Heart right ventricle (tissue), 16 donors: ENCODE measurements at regions not wholly inside any gene's neighbourhood (a gene's known extent, or its start where the extent isn't known, plus 50 kb on each side); places are given as distances from the start of the nearest gene placed in this dataset.

Experiments used
- ATAC-seq, 8 donors: fragments of 200-7000 bp; cut with Tn5 transposase; one replicate each; pipeline ENCODE4 v1.9.1; 2020; ENCODE audit warnings: mild to moderate bottlenecking in 8 of 8, moderate library complexity in 8 of 8, moderate number of reproducible peaks in 1 of 8
- DNase-seq, 2 donors: peaks; one replicate each; pipeline ENCODE4 v3.0.0-alpha.2; 2020
- H3K27ac ChIP-seq, 10 donors: fragments of 200-600 bp; sonication (generic) in 2 of 10; one replicate each; pipeline versions ENCODE4 v1.5.0 to v1.8.0; 2020 to 2022; ENCODE audit warnings: mild to moderate bottlenecking in 3 of 10
- H3K27me3 ChIP-seq, 7 donors: fragments of 200-600 bp; one replicate each; pipeline ENCODE4 v1.8.0; 2021 to 2022; ENCODE audit warnings: mild to moderate bottlenecking in 2 of 7
- H3K36me3 ChIP-seq, 9 donors: fragments of 200-600 bp; sonication (generic) in 1 of 9; one replicate each; pipeline versions ENCODE4 v1.5.0 to v1.8.0; 2020 to 2022; ENCODE audit warnings: mild to moderate bottlenecking in 2 of 9
- H3K4me1 ChIP-seq, 9 donors: fragments of 200-600 bp; sonication (generic) in 1 of 9; one replicate each; pipeline versions ENCODE4 v1.5.0 to v1.8.0; 2020 to 2022; ENCODE audit warnings: mild to moderate bottlenecking in 4 of 9
- H3K4me3 ChIP-seq, 10 donors: fragments of 200-600 bp; sonication (generic) in 2 of 10; one replicate each; pipeline versions ENCODE4 v1.5.0 to v1.8.0; 2020 to 2022; ENCODE audit warnings: mild to moderate bottlenecking in 7 of 10, moderate library complexity in 2 of 10
- H3K9me3 ChIP-seq, 11 donors: fragments of 200-600 bp in 10 of 11; sonication (generic) in 2 of 11; one replicate each; pipeline versions ENCODE4 v1.5.0 to v1.8.0; 2013 to 2022; ENCODE audit warnings: mild to moderate bottlenecking in 2 of 11, control low read depth in 1 of 11, moderate library complexity in 1 of 11
- WGBS, 2 donors: extraction: QIAGEN DNeasy Blood & Tissue Kit; methylation state at CpG; one replicate each; pipeline ENCODE4 v1.1.7; 2013; ENCODE audit warnings: inconsistent platforms in 1 of 2; 5-methylcytosine and 5-hydroxymethylcytosine counted together
- intact Hi-C, 10 donors: fragments of 100-400 bp; cut with DNase I; formaldehyde crosslinking; loops; one replicate each; pipeline versions ENCODE4 v1.11.1 to v1.14.2; 2022
- TF ChIP-seq, protein P1 (sequence below), 9 donors: fragments of 200-600 bp; sonication (generic) in 2 of 9; IDR thresholded peaks; one replicate each; pipeline versions ENCODE4 v1.5.0 to v1.8.0; 2021 to 2022; ENCODE audit warnings: antibody characterized with exemption in 9 of 9, mild to moderate bottlenecking in 5 of 9, moderate library complexity in 1 of 9
- donor health status: Arrhythmogenic right ventricular cardiomyopathy.
- donor health status: ischemic (EF 13 %, LVEDD 7.1; RV severe dilation, severe dysfunction).
- donor health status: healthy with polysubstance abuse.
- donor health status: DM: no; HTN: yes; CAD: no.
- donor health status: DM: no; HTN: no; CAD: no.
- donor health status: ischemic (EF 25% LVEDD 6.9; RV normal size, moderate dysfunction).
- donor health status: ischemic (EF 25% LVEDD 5.7; RV mildly dilated, moderate dysfunction).
- donor health status: healthy.
- donor health status: DM: yes; HTN: yes; CAD: no.
- donor health status: Ischemic cardiomyopathy.
- donor health status: ischemic (EF 35%, LVEDD 5.7; RV mildly dilated, moderate dysfunction).
- donor health status: nonischemic (EF 11% LVEDD 7.7; RV severe dilation, severe dysfunction).
- donor health status: DM: yes; HTN: yes; CAD: no.
- donor health status: PGD.
- donor health status: ischemic (EF 29% LVEDD 5.4; RV normal size, mild dysfunction).
- donor health status: nonischemic (EF 23%, LVEDD 6.1; RV moderate dilation, normal function).

DNA sequence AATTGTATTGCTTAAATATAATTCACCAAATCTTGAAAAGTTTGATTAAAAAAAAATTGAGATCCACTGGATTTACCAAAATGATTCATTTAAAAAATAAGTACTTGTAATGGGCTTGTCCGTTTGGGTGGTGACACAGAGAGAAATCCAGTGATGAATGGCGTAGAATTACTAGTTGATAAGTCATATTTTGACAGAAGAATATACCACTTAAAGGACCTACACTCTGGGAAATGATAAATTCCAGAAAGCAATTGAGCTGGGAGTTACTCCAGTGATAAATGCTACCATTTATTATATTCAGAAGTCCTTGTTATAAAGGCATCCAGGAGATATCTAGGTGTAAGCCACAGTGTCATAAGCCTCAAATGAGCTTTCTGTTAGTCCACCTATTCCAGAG lies 141.8 kb upstream of the CFAP20DC start:
- ATAC-seq (no peak), DNase-seq (no peak)
- TF ChIP-seq, protein P1, sequence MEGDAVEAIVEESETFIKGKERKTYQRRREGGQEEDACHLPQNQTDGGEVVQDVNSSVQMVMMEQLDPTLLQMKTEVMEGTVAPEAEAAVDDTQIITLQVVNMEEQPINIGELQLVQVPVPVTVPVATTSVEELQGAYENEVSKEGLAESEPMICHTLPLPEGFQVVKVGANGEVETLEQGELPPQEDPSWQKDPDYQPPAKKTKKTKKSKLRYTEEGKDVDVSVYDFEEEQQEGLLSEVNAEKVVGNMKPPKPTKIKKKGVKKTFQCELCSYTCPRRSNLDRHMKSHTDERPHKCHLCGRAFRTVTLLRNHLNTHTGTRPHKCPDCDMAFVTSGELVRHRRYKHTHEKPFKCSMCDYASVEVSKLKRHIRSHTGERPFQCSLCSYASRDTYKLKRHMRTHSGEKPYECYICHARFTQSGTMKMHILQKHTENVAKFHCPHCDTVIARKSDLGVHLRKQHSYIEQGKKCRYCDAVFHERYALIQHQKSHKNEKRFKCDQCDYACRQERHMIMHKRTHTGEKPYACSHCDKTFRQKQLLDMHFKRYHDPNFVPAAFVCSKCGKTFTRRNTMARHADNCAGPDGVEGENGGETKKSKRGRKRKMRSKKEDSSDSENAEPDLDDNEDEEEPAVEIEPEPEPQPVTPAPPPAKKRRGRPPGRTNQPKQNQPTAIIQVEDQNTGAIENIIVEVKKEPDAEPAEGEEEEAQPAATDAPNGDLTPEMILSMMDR (IDR thresholded peaks at IDR 0.05) = no peak
- 81 to 86% methylated on average over 2 of the region's 2 CpGs for WGBS, 2 donors
- Histone ChIP-seq H3K27ac (no peak overlapping the region), H3K4me3 (no peak overlapping the region), H3K36me3 (no peaks in the 10 kb centered on the region), H3K27me3 (no peaks in the 10 kb centered on the region), H3K9me3 (no peaks in the 10 kb centered on the region), H3K4me1 (no peaks in the 10 kb centered on the region)
- intact Hi-C loops = no loop called here

DNA sequence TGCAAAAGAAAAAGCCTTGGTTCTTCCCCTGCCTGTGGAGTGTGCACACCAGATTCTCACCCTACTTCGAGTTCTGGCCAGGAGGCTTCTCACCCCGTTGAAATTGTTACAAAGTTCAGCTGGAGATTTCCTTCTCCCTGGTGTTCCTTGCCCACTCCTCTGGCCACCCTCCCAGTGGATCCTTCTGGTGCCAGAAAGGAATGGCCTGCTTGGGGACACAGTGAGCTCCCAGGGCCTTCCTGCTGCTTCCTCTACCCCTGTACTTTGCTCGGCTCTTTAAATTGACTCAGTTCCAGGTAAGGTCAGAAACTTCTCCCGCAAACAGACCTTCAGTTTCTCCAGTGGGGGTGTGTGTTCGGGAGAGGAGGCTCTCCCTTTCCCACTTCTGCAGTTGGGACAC lies 140.1 kb upstream of the CFAP20DC start:
- TF ChIP-seq, protein P1 (IDR thresholded peaks at IDR 0.05) = no peak
- no peaks in the 10 kb centered on the region for H3K9me3 ChIP-seq
- 61 to 70% methylated on average over 5 of the region's 5 CpGs for WGBS, 2 donors
- no peaks in the 10 kb centered on the region for H3K36me3 ChIP-seq
- no peaks in the 10 kb centered on the region for H3K4me1 ChIP-seq
- ATAC-seq (no peak), DNase-seq (no peak)
- intact Hi-C loops = no loop called here
- no peak overlapping the region for H3K27ac ChIP-seq
- H3K4me3 ChIP-seq = no peak overlapping the region
- no peaks in the 10 kb centered on the region for H3K27me3 ChIP-seq

DNA sequence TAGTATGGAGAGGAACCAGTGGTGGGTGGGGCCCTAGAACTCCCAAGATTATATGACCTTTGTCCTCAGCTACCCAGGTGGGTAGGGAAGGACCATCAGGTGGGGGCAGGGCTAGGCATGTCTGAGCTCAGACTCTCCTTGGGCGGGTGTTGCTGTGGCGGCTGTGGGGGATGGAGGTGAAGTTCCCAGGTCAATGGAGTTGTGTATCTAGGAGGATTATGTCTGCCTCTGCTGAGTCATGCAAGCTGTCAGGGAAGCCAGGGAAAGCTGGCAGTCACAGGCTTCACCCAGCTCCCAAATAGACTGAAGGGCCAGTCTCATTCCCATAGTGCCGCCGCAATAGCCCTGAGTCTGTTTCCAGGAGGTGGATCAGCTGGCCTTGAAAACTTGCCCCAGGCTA lies 139.7 kb upstream of the CFAP20DC start:
- WGBS, 2 donors = 77 to 85% methylated on average over 4 of the region's 4 CpGs
- Histone ChIP-seq H3K27ac (no peak overlapping the region), H3K4me3 (no peak overlapping the region), H3K27me3 (no peaks in the 10 kb centered on the region), H3K9me3 (no peaks in the 10 kb centered on the region), H3K36me3 (no peaks in the 10 kb centered on the region), H3K4me1 (no peaks in the 10 kb centered on the region)
- no peak for ATAC-seq
- TF ChIP-seq, protein P1 (IDR thresholded peaks at IDR 0.05) = no peak
- intact Hi-C loops = no loop called here
- DNase-seq = no peak

DNA sequence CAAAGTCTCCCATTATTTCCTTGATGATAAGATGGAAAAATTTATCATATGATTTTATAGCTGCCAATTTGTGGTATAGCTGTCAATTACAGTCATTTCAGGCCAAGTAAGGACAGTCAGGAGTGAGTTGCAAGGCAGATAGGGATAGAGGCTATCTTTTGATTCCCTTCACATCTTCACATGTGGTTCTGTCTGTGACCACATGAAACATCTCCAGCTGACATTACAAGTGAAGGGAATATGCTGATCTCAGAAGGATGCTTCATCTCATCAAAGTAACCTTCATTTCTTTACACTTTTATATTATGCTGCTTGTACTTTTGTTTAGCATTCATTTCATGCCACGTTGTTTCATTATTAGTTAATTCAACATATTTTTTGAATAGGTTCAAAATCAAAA lies 136.9 kb upstream of the CFAP20DC start:
- ATAC-seq (no peak), DNase-seq (no peak)
- Histone ChIP-seq H3K4me3 (no peak overlapping the region), H3K36me3 (no peaks in the 10 kb centered on the region), H3K27ac (no peak overlapping the region), H3K4me1 (no peaks in the 10 kb centered on the region), H3K9me3 (no peaks in the 10 kb centered on the region), H3K27me3 (no peaks in the 10 kb centered on the region)
- intact Hi-C loops = no loop called here
- TF ChIP-seq, protein P1 (IDR thresholded peaks at IDR 0.05) = no peak
- 81 to 85% methylated on average over 1 of the region's 1 CpG for whole genome bisulfite sequencing, 2 donors
